ENCODE measurements at regions not wholly inside any gene's neighbourhood (a gene's known extent, or its start where the extent isn't known, plus 50 kb on each side); places are given as distances from the start of the nearest gene placed in this dataset.

- TF ChIP-seq, protein P1, sequence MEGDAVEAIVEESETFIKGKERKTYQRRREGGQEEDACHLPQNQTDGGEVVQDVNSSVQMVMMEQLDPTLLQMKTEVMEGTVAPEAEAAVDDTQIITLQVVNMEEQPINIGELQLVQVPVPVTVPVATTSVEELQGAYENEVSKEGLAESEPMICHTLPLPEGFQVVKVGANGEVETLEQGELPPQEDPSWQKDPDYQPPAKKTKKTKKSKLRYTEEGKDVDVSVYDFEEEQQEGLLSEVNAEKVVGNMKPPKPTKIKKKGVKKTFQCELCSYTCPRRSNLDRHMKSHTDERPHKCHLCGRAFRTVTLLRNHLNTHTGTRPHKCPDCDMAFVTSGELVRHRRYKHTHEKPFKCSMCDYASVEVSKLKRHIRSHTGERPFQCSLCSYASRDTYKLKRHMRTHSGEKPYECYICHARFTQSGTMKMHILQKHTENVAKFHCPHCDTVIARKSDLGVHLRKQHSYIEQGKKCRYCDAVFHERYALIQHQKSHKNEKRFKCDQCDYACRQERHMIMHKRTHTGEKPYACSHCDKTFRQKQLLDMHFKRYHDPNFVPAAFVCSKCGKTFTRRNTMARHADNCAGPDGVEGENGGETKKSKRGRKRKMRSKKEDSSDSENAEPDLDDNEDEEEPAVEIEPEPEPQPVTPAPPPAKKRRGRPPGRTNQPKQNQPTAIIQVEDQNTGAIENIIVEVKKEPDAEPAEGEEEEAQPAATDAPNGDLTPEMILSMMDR (IDR thresholded peaks at IDR 0.05; ENCODE audit: insufficient read depth, low read depth, low read length), result no peak
- no peak for TF ChIP-seq EZH2 (IDR thresholded peaks at IDR 0.05; ENCODE audit: insufficient read depth, low read length)
These were observed 1209.9 kb downstream of the NSUN3 start for GRCh38 chr3:95272781-95273180.

All from astrocyte (in vitro differentiated cells and primary cell).